Inflammatory macrophage treated with lipopolysaccharide for 1 hour (primary cell): ENCODE measurements at regions not wholly inside any gene's neighbourhood (a gene's known extent, or its start where the extent isn't known, plus 50 kb on each side); places are given as distances from the start of the nearest gene placed in this dataset.
"Not testable (repeated sequence)": the region's sequence is repeated elsewhere in the genome, so short reads cannot be mapped to it uniquely, and the experiment has no call there.

Experiments used
- DNase-seq, 2 donors: peaks; one replicate each; pipeline ENCODE4 v3.0.0-alpha.2; 2020 to 2022

DNA sequence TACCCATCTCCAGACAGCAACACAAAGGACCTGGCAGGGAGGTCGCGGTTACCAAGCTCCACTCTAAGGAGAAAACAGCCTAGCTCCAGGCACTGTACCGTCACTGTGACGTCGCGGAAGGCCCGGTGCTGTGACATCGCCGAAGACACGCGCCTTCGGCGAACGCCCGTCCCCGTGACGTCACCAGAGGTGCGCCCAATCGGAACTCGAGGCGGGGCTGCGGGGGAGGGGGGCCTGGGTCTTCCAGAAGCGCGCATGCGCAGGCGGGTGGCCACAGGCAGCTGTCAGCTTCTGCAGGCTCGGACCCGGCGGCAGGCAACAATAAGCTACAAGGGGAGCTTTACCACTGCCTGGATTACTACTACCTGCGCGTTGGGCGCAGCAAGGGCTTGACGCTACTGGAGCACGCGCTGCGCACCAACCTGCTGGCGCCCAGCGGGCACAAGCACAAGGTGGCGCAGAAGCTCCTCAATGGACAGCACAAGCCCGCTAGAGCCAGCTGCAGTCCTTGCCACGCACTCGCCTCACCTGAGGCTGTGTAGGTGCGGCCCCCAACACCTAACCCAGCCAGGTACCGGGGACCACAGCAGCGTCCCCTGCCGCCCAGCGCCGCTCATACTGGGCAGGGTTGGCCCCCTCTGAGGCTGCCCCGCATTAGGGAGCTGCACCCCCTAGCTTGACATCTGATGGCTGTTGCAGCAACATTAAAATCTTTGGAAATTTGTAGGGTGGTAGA, 208.4 kb downstream of the TPST1 start:
- DNase-seq, result peak; percentile 43 to 77

GRCh38 chr7:66415659-66416265, 210.6 kb downstream of the TPST1 start:
- DNase-seq, result no peak

DNA sequence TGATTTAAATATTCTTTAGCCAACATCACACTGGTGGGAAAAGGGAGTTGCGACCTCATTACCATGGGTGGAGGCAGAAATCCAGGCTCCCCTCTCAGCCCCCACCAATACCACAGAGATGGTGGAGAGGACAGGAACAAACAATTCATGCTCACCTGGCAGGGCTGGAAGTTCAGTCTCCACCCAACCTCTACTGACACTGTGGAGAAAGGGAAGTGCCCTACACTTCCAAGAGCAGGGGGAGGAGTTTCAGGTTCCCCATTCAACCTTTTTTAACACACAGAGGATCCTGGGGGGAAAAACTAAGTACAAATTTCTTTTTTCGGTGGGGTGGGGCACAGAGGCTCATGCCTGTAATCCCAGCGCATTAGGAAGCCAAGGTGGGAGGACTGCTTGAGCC, 210.1 kb upstream of the KCTD7 start:
- DNase-seq, result no peak

- DNase-seq, result no peak
Measured at GRCh38 chr7:66419210-66419609, 209.5 kb upstream of the KCTD7 start.

- no peak for DNase-seq
Measured at GRCh38 chr7:66421830-66422475, 206.7 kb upstream of the KCTD7 start.

DNA sequence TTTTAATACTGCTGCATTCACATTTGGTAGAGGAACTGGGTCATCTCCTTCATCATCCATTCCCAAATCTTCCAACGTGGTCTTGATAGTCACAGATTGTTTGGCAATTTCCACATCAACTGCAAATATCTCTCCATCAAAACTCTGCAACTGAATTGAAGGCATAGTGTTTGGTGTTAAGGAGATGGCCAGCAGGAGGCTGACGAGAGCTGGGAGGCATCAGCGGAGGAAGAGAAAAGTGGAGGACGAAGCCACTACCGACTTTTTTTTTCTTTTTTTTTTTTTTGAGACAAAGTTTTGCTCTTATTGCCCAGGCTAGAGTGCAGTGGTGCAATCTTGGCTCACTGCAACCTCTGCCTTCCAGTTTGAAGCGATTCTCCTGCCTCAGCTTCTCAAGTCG, 205.0 kb upstream of the KCTD7 start:
- no peak for DNase-seq

DNA sequence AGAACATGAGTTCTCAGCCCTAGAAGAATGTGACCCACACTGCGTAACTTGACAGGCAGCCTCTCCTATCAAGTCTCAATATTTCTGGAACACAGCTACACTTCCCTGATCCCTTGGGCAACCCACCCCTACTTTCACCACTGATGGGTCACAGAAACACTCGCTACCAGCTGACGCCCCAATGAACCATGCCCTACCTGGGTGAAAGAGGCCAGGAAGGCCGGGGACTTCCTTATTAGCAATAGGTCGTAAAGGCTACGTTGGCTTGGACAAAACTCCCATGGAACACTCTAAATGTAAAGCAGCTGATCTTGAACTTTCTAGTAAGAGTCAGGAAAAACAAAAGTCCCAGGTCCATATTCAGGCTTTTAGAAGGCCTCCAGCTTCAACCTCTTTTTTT, 202.3 kb upstream of the KCTD7 start:
- DNase-seq, result no peak

GRCh38 chr7:66426996-66427395, 201.7 kb upstream of the KCTD7 start:
- DNase-seq, result no peak

DNA sequence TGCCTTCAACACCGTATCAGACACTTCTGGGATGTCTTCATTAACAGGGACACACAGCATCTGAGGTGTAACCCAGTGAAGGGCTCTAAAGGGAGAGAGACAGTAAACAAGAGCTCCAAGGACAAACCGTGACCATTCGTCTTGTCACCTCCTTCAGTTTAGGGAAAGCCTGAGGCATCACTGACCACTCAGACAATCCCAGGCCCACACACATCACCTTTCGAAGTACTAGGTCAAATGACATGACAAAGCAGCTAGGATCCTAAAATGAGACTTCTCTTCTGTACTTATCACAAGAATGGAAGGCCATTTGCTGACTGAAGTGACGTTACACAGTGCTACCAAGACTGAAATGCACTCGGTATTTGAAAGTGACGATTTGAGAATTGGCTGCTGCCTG, 200.7 kb upstream of the KCTD7 start:
- no peak for DNase-seq

DNA sequence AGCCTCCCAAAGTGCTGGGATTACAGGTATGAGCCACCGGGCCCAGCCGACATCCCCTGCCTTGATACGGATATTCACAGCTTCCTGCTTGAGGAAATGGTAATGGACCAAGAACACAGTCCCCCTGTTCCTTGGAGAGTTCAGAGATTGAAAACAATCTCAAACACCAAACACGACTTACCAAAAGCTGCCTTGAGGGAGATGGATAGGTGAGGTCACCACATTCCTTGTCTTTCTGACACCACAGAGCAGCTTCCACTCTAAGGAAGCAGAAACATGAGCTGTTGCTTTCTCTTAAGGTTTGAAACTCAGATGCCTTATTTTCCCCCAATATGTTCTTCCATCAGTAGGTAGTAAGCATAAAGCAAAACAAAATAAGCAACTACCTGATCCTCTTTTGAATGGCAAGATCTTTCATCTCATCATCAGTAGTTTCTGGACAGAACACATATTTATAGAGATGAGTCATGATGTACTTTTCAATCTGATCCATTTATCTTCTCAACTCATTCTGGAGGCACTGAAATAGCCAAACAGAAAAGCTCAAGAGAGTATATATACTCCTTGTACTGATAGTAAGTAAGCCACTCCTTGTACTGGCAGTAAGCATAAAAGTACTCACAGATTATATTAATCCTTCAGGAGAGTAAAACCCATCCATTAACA, 199.1 kb upstream of the KCTD7 start:
- DNase-seq, result no peak

GRCh38 chr7:66430164-66430545, 198.5 kb upstream of the KCTD7 start:
- DNase-seq, result no peak

GRCh38 chr7:66438703-66439405, 189.8 kb upstream of the KCTD7 start:
- not testable (repeated sequence) for DNase-seq

DNA sequence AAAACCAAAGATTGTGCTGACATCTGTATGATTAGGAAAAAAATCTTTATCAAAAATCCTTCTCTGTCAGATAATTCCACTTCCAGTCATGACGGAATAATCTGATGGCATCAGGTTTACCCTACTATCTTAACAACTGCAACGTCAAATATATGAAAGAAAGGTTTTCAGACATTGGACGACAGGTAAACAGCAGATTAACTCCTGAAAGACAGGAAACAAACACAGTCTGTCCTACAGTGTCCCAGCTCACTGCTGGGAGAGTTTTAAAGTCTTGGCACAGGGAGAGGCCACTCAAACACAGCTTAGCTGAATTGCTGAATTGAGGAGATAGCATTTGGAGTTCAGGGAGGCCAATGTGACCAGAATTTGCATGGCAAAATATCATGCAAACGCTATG, 186.3 kb upstream of the KCTD7 start:
- no peak for DNase-seq

DNA sequence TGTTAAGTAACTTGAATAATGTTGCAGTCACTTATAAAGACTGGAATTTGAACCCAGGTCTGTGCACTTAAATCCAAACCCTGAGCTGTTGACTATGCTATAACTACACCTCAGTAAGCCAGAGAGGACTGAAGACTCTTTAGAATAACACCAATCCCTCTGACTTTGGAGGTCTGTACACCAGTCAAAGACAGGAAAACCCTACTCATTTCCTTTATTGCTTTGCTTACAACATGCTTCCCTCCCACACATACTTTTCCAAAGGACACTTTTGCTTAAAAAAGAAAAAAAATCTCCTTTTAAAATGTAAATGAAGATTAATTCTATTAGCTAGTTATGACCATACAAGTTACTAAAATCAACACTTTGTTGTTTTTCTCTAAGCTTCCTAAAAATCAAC, 184.7 kb upstream of the KCTD7 start:
- DNase-seq, result peak; percentile 34 to 47

- not testable (repeated sequence) for DNase-seq
Measured at GRCh38 chr7:66447007-66447406, 181.7 kb upstream of the KCTD7 start.

DNA sequence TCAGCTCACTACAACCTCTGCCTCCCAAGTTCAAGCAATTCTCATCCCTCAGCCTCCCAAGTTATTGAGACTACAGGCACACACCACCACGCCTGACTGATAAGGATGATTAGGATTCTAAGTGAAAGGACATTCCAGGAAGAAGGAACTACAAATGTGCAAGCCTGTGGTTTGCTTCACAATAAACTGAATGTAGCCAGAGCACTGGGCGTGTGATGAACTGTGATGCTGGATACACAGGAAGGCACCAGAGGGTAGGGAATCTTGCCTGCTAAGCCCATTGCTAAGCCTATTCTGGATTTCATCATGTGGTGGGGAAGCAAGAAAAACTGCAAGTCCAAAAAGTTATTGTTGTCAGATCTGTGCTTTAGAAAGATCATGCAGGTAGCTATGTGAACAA, 177.9 kb upstream of the KCTD7 start:
- not testable (repeated sequence) for DNase-seq

DNA sequence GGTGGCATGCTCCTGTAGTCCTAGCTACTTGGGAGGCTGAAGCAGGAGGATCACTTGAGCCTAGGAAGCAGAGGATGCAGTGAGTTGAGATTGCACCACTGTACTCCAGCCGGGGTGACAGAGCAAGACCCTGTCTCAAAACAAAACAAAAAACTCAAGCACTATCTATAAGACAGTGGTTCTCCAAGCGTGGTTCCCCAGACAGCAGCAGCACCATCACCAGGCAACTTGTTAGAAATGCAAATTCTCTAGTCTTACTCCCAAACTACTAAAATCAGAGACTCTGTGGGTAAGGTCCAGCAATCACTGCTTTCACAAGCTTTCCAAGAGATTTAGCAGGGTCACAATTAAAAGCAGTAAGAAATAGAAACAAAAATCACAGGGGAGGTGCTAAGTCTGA, 177.0 kb upstream of the KCTD7 start:
- not testable (repeated sequence) for DNase-seq

- DNase-seq, result no peak
Measured at GRCh38 chr7:66452165-66452564, 176.5 kb upstream of the KCTD7 start.

GRCh38 chr7:66453340-66453739, 175.3 kb upstream of the KCTD7 start:
- no peak for DNase-seq

- DNase-seq, result no peak
Measured at GRCh38 chr7:66454600-66455225, 174.0 kb upstream of the KCTD7 start.

DNA sequence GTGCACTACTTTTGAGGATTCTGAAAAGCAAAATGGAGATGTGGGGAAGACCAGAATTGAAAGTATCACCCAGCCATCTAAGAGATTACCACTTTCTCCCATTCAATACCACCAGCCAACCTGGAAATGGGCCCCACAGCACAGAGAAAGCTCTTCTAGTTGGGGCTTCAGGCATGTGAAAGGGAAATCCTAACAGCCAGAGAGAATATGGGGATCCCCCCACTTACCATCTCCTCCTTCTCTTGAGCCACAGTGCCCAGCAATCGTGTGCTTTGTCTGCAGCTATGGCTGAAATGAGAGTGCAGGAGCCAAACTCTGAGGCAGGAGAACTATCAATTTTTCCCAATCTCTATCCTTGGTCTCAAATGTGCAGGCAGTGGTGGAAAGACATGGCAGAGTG, 173.2 kb upstream of the KCTD7 start:
- DNase-seq, result not testable (repeated sequence)

DNA sequence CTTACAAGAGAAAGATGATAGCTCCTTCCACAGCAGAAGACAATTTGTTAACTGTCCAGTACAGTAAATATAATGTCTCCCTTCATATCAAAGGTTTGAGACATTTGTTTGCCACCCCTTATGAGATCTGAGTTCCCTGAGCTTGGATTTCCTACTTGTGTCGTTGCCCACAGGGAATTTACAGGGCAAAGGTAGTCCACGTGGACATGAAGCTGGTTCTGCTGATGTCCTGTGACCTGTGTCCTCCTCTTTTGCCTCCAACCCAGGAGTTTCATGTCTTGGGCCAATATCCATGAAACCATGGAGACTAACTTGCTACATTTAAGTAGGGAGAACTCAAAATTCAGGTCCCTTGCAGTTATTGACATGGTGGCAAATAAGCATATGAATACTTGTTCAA, 172.2 kb upstream of the KCTD7 start:
- DNase-seq, result not testable (repeated sequence)

- DNase-seq, result peak; percentile 14 to 48
Measured at GRCh38 chr7:66458991-66459390, 169.7 kb upstream of the KCTD7 start.
